ENCODE measurements at regions not wholly inside any gene's neighbourhood (a gene's known extent, or its start where the extent isn't known, plus 50 kb on each side); places are given as distances from the start of the nearest gene placed in this dataset.

- DNase-seq, result no peak
These were observed 55.3 kb upstream of the DPH5 start for GRCh38 chr1:101080859-101081258.

DNA sequence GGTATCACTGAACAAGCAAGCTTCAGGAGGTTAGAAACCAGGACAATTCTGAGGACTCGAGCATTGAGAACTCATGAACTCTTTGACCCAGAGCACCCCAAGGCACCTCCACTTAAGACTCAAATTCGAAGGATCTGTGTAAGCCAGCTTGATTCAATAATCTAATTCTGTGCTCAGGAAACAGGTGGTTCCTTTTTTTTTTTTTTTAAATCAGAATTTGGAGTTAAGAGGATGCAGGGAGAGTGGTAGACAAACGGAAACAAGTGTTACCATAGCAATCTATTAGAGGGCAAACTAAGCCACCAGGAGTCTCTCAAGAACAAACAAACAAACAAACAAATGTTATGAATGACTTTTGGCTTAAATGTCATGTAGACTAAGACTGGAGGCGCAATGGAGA, 53.8 kb upstream of the DPH5 start:
- DNase-seq, result no peak

DNA sequence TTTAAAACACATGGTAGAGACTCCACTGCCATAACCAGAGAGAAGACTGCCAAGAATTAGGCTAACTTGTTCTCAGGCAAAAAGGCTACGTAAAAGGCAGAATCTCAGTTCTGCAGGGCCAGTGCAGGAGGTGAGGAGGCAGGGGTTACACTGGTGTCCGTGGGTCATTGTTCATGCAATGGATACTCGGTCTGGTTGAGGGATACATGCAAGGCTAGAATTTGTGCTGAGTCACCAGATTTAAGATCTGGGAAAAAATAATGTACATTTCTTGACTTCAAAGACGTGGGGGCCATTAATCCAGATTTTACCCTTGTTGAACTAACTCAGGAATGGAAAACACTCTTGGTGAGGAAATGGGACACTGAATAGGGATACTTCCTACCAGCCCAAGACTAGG, 52.3 kb upstream of the DPH5 start:
- DNase-seq, result no peak

DNA sequence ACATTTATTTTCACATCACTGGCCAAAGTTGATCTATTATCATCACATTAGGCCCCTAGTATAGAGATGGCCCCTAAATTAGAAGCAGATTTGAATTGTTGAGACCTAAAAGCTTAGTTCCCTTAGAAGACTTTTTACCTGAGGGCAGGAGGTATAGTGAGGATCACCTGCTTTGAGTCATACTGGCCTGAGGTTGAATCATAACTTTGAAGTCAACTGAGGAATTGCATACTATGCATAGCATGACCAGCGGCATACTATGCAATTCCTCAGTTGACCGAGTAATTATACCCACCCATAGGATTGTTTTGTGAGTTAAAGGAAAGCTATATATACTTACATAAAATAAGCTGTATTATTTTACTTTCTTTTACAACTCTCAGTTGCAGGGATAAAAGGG, 50.3 kb upstream of the DPH5 start:
- no peak for DNase-seq

Measured in T-helper 1 cell (primary cell).